GM19324 (cell line): ENCODE measurements at regions not wholly inside any gene's neighbourhood (a gene's known extent, or its start where the extent isn't known, plus 50 kb on each side); places are given as distances from the start of the nearest gene placed in this dataset.

Source experiments
- ATAC-seq: cut with Tn5 transposase; IDR thresholded peaks from one replicate; pipeline ENCODE4 v1.9.1; 2021; ENCODE audit warnings: mild to moderate bottlenecking, moderate library complexity; ENCODE audit not compliant: unreplicated experiment, low FRiP score

DNA sequence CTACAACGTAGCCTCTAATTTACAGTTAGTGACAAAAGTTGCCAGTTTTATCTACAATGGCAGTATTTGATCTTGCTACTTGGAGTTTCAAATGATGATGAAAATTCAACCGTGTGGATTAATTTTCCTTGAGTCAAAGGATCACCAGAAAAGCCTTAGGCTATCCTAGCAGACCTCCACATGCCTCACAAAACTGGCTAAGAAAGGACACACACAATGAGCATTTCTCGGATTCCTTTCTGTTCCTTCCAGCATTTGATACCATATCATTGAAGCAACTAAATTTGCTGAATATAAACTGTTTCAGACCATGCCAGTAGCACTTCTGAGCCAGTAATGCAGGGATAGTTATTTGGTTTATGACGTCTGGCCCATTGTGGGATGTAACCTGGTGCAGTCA is 587.4 kb upstream of the MDFIC2 start:
- no peak for ATAC-seq

DNA sequence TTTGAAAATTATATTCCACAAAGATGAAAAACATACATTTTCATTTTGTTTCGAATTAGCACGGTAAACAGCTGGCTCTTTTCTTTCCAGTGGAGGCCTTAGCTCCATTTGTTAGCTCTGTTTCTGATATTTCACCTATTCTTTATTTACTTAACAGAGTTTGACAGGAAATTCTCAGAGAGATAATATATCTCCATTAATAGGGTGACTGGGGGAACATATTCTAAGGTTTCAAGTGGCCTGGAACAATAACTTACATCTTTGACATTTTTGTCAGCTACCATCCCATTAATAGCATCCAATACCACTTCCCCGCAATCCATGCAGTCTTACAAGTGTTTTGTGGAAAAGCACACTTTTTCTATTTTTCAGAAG is 577.6 kb upstream of the MDFIC2 start:
- no peak for ATAC-seq

- no peak for ATAC-seq
Observed at GRCh38 chr3:70889162-70890019, 577.0 kb upstream of the MDFIC2 start.

- no peak for ATAC-seq
Observed at GRCh38 chr3:70885636-70886035, 573.2 kb upstream of the MDFIC2 start.

- ATAC-seq, result no peak
Observed at GRCh38 chr3:70882104-70882503, 569.7 kb upstream of the MDFIC2 start.

GRCh38 chr3:70880421-70880820 is 568.0 kb upstream of the MDFIC2 start:
- no peak for ATAC-seq

DNA sequence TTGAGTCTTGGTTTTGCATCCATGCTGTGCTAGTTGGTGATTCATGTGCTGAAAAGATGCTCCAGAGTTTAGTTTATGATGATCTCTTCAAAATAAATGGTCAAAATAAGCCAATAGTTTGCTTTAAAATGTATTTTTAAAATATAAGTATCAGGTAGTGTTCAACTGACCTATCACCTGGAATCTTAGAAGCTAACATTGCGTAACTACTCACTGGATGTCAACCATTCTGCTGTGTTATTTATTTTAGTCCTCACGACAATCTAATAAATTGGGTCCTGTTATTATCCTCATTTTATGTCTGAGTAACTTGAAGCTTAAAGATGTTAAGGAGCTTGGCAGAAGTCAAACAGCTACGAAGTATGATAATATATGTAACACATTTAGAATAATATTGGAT is 563.7 kb upstream of the MDFIC2 start:
- ATAC-seq, result no peak

GRCh38 chr3:70874196-70874595 is 561.8 kb upstream of the MDFIC2 start:
- ATAC-seq, result no peak

GRCh38 chr3:70873686-70874085 is 561.2 kb upstream of the MDFIC2 start:
- no peak for ATAC-seq

DNA sequence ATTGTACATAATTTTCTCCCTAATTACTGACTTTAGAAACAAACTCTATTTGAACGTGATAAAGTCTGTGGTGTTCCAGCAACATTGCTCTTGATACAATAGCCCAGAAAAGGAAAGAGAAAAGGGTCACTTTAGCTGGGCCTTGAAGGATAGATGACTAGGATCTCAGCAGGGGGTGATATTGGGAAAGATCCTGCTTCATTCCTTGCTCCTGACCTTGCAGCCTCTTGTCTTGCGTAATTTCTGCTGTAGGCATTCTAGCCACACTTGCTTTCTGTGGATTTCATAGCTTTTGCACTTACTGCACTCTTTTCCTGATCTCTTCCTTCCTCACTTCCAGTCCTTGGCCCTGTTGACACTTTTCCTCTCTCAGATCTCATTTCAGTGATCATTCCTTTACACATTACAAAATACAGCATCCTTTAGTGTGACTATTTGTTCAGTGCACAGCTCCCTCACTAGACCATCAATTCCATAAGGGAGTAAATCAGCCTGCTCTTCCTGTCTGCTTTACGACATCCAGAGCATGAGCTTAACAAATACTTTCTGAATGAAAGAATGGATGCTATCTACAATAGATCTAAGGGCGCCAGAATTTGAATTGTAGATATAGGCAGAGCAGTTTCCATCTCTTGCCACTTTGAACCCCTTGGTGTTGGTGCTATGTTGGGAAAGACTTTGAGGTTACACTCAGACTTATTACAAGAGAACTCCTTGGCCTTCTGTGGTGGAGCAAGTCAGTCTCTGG is 559.6 kb upstream of the MDFIC2 start:
- ATAC-seq, result no peak

DNA sequence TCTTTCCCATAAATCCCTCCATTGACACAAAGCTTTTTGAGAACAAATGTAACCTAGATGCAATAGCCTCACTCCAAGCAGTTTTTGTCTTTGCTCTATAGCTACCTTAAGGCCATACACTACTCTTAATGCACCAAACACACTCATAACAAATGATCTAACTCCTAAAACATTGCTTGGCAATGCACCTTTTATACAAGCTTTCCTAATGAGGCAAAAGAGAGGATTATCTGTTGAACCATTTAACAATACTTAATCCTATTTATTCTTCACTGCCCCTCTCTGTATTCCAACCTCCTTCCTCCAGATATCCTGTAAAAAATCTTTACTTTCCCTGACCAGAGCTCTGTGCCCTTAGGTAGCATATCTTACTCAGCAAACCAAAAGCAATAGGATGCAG is 558.1 kb upstream of the MDFIC2 start:
- no peak for ATAC-seq

DNA sequence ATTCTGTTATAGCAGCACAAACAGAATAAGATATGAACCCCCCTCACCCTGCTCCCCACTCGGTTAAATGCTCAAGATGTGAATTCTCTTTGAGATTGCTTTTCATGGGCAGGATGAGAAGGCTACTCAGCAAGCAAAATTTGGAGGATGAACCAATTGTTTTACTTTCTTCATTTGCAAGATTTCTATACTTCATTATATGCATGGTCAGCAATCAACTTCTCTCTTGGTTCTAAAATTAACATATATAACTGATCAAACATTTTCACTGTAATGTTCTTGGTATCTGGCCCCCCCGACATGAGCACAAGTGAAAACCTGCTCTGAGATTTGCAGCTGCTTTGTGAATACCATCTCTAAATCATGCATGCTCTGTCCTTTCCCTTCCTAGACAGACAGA is 556.1 kb upstream of the MDFIC2 start:
- ATAC-seq, result no peak

DNA sequence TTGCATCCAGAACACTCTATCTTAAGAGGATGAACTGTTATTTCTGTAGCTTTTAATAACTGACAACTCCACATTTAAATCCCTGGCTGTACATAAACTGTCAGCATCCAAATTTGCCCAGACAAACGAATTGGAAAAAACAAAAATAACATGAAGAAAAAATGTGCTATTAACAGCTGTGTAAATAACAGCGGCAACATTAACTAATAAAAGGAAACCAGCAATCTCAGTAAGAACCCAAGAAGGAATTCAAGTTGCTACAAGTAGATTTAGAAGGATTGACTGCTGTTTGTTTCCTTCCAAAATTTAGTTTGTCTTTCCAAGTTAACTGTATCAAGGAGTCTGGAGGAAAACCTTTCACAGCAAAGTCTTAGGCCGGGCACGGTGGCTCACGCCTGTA is 550.6 kb upstream of the MDFIC2 start:
- no peak for ATAC-seq

- no peak for ATAC-seq
Observed at GRCh38 chr3:70861855-70862254, 549.4 kb upstream of the MDFIC2 start.

GRCh38 chr3:70861234-70861633 is 548.8 kb upstream of the MDFIC2 start:
- ATAC-seq, result no peak

DNA sequence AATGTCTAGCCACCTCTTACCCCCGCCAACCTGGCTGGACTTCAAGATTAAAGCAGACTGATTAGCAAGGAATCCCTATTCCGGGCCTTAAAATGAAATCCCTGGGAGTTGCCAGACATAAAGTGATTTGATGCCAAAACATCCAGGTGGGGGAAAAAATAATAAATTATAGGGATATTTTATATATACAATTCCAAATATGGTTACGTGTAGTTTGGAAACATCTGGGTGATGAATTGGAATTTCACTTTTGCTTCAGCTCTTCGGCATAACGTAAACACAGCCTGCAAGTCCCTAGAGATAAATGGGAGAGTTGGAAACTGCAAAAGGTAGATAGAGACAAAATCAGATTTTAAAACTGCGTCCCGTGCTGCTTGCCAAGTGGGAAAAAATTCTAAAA is 545.5 kb upstream of the MDFIC2 start:
- no peak for ATAC-seq

GRCh38 chr3:70856414-70857162 is 544.1 kb upstream of the MDFIC2 start:
- no peak for ATAC-seq

DNA sequence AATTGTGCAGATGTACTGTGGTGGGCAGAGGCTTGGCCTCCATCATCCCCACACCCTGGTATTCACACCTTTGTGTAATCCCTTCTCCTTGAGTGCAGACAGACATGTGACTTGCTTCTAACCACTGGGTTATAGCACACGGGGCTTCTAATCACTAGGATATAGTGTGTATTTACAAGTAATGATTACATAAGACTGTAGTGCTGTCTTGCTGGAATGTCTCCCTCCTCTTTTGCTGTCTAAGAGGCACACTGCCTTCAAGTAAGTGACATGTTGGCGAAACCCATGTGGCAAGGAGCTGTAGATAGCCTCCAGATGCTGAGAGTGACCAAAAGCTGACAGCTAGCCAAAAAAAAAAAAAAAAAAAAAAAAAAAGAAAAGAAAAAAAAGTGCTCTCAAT is 542.7 kb upstream of the MDFIC2 start:
- ATAC-seq, result no peak

DNA sequence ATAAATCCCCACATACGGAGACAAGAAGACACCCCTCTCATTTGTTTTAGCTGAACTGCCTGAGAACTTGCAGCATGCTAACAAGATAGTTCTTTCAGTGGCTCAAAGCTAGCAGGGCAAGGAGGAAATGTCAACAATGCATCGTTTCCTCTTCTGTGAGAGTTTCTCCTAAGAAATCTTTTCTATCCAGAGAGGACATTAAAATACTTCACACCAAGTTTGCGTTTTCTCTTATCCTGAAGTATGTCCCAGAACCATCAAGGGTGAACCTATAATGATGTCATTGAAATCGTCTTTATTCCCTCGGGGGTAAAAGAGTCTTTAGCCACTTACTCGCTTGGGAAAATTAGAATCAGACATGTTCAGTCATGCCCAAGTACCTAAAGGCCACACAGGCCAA is 541.7 kb upstream of the MDFIC2 start:
- ATAC-seq, result no peak

DNA sequence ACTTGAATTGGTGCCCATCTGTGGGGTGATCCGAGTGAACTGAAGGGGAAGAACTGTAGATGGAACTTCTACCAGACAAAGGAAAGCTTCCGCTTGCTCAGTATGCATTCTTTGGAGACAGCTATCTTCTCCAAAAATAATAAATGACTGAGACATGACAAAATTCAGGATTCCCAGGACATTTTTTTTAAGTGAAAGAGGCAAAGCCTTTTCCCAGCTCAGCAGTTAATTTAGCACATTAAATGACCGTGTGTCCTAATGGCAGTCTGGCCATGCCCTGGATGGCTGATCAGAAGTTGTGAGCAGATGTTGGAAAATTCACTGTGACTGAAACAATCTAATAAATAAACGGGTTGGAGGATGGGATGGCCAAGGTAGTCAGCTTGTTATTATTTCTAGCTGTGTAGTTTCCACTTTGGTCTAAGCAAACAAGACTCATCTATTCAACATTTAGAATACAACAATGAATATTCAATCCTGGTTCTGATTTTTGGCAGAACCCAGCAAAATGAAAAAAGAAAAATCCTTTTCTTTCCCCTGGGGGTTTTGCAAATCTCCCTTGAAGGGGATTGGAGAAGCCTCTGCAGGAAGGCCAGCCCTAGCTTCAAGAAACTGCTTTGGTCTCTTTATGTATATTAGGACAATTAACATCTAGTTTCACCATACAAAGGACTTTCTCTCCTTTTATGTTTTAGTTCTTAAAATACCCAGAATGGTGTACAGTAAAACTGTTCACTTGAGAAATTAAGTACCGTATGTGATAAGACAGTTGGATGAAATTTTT is 540.9 kb upstream of the MDFIC2 start:
- ATAC-seq, result no peak
